Body of pancreas (tissue), 4 donors: ENCODE measurements at regions not wholly inside any gene's neighbourhood (a gene's known extent, or its start where the extent isn't known, plus 50 kb on each side); places are given as distances from the start of the nearest gene placed in this dataset.
"Not testable (repeated sequence)": the region's sequence is repeated elsewhere in the genome, so short reads cannot be mapped to it uniquely, and the experiment has no call there.

Source experiments
- CTCF ChIP-seq, 7 experiments: fragments of 450-650 bp in 4 of 7; fragments of 200-600 bp in 3 of 7; sonication (generic) in 3 of 7; IDR thresholded peaks; one replicate each; pipeline ENCODE4 v1.5.1; 2016 to 2019; ENCODE audit warnings: antibody characterized with exemption in 7 of 7
- POLR2A ChIP-seq, 3 donors: fragments of 450-650 bp; IDR thresholded peaks; one replicate each; pipeline ENCODE4 v1.6.1; 2016; ENCODE audit warnings: antibody characterized with exemption in 3 of 3, mild to moderate bottlenecking in 2 of 3

DNA sequence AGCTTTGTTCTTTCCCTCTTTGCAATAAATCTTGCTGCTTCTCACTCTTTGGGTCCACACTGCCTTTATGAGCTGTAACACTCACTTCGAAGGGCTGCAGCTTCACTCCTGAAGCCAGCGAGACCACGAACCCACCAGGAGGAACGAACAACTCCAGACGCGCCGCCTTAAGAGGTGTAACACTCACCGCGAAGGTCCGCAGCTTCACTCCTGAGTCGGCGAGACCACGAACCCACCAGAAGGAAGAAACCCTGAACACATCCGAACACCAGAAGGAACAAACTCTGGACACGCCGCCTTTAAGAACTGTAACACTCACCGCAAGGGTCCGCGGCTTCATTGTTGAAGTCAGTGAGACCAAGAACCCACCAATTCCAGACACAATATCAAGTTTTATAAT, 178.7 kb upstream of the FIGN start:
- not testable (repeated sequence) for TF ChIP-seq CTCF, POLR2A (IDR thresholded peaks at IDR 0.05)
